ENCODE measurements at regions not wholly inside any gene's neighbourhood (a gene's known extent, or its start where the extent isn't known, plus 50 kb on each side); places are given as distances from the start of the nearest gene placed in this dataset.

DNA sequence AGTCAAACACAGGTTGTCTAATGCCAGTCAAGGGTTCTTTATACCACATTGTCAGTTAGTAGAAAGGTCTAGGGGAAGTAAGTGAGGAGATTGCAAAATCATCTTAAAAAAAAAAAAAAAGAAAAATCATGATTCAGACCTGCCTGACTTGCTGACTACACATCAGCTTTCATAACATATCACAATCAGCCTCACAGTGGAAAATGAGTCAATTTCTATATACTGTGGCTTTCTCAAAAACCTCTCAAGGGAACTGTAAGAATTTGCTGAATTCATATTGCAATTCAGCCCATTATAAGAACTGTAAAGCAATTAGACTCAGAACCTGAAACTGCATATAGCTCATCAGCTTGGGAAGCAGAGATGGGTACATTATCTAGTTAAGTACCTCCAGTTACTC lies 75.3 kb upstream of the GPC6 start:
- TF ChIP-seq, protein P1, sequence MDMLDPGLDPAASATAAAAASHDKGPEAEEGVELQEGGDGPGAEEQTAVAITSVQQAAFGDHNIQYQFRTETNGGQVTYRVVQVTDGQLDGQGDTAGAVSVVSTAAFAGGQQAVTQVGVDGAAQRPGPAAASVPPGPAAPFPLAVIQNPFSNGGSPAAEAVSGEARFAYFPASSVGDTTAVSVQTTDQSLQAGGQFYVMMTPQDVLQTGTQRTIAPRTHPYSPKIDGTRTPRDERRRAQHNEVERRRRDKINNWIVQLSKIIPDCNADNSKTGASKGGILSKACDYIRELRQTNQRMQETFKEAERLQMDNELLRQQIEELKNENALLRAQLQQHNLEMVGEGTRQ (IDR thresholded peaks at IDR 0.05; ENCODE audit: borderline replicate concordance, low read depth, low read length): no peak
- TF ChIP-seq, protein P2, sequence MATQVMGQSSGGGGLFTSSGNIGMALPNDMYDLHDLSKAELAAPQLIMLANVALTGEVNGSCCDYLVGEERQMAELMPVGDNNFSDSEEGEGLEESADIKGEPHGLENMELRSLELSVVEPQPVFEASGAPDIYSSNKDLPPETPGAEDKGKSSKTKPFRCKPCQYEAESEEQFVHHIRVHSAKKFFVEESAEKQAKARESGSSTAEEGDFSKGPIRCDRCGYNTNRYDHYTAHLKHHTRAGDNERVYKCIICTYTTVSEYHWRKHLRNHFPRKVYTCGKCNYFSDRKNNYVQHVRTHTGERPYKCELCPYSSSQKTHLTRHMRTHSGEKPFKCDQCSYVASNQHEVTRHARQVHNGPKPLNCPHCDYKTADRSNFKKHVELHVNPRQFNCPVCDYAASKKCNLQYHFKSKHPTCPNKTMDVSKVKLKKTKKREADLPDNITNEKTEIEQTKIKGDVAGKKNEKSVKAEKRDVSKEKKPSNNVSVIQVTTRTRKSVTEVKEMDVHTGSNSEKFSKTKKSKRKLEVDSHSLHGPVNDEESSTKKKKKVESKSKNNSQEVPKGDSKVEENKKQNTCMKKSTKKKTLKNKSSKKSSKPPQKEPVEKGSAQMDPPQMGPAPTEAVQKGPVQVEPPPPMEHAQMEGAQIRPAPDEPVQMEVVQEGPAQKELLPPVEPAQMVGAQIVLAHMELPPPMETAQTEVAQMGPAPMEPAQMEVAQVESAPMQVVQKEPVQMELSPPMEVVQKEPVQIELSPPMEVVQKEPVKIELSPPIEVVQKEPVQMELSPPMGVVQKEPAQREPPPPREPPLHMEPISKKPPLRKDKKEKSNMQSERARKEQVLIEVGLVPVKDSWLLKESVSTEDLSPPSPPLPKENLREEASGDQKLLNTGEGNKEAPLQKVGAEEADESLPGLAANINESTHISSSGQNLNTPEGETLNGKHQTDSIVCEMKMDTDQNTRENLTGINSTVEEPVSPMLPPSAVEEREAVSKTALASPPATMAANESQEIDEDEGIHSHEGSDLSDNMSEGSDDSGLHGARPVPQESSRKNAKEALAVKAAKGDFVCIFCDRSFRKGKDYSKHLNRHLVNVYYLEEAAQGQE (IDR thresholded peaks at IDR 0.05; ENCODE audit: low read depth, low read length): no peak
- TF ChIP-seq GABPA (IDR thresholded peaks at IDR 0.05; ENCODE audit: low read depth): no peak
- TF ChIP-seq, protein P3, sequence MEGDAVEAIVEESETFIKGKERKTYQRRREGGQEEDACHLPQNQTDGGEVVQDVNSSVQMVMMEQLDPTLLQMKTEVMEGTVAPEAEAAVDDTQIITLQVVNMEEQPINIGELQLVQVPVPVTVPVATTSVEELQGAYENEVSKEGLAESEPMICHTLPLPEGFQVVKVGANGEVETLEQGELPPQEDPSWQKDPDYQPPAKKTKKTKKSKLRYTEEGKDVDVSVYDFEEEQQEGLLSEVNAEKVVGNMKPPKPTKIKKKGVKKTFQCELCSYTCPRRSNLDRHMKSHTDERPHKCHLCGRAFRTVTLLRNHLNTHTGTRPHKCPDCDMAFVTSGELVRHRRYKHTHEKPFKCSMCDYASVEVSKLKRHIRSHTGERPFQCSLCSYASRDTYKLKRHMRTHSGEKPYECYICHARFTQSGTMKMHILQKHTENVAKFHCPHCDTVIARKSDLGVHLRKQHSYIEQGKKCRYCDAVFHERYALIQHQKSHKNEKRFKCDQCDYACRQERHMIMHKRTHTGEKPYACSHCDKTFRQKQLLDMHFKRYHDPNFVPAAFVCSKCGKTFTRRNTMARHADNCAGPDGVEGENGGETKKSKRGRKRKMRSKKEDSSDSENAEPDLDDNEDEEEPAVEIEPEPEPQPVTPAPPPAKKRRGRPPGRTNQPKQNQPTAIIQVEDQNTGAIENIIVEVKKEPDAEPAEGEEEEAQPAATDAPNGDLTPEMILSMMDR (IDR thresholded peaks at IDR 0.05): no peak
- TF ChIP-seq CHD2 (IDR thresholded peaks at IDR 0.05; ENCODE audit: low read length, partially characterized antibody): no peak

All from SK-N-SH (cell line).